HCT116 (cell line): ENCODE measurements at regions not wholly inside any gene's neighbourhood (a gene's known extent, or its start where the extent isn't known, plus 50 kb on each side); places are given as distances from the start of the nearest gene placed in this dataset.

ENCODE experiments used
- ATAC-seq: fragments of 200-7000 bp; cut with Tn5 transposase; 2 replicates; pipeline ENCODE4 v1.9.1; 2020; ENCODE audit warnings: mild to moderate bottlenecking, moderate library complexity
- BruUV-seq: library from RNA; stranded (reverse); fragments of 400-500 nt; replicated peaks from 2 replicates; lab custom pipeline; 2021; lab: Mats Ljungman, UMichigan
- CTCF ChIA-PET: fragments of 300-600 bp; sonication (Branson Sonifier 250); formaldehyde crosslinking; loops from one replicate; lab custom pipeline; 2021; ENCODE audit warnings: antibody characterized with exemption; lab: Charles Lee
- POLR2A ChIA-PET: fragments of 300-600, 350-600 bp; sonication (Branson Sonifier 250); formaldehyde crosslinking; loops from one replicate; lab custom pipeline; 2021; ENCODE audit warnings: antibody characterized with exemption; lab: Charles Lee
- RAD21 ChIA-PET, 2 experiments: fragments of 300-600 bp; sonication (Branson Sonifier 250); formaldehyde crosslinking; loops; one replicate each; lab custom pipeline; 2023; ENCODE audit warnings: low total read pairs in 2 of 2; ENCODE audit not compliant: uncharacterized antibody in 2 of 2, unreplicated experiment in 2 of 2, low non-redundant PET in 1 of 2; lab: Charles Lee
- DNase-seq: peaks from one replicate; pipeline ENCODE4 v3.0.0-alpha.2; 2010; ENCODE audit warnings: low read depth, low spot score
- H2AFZ ChIP-seq: fragments of 200-600 bp; shearing (Covaris generic), sonication (generic); 2 replicates; pipeline ENCODE4 v1.6.1; 2017; ENCODE audit warnings: low read depth, mixed run types, mixed read lengths, antibody characterized with exemption, low read length; ENCODE audit not compliant: poor library complexity, severe bottlenecking
- H3K27ac ChIP-seq: 2 replicates; pipeline ENCODE4 v1.5.1; 2012; ENCODE audit warnings: low read depth, low read length
- H3K27me3 ChIP-seq: fragments of 200-600 bp; sonication (generic); 2 replicates; pipeline ENCODE4 v1.6.1; 2016; ENCODE audit warnings: mixed run types, low read length, mixed read lengths; ENCODE audit not compliant: insufficient read depth
- H3K36me3 ChIP-seq, 2 experiments: fragments of 200-500 bp in 1 of 2; fragments of 200-600 bp in 1 of 2; sonication (Bioruptor generic) in 1 of 2; sonication (generic) in 1 of 2; 2 replicates each; pipeline versions ENCODE4 v1.5.1 to v1.6.1; 2014 to 2016; ENCODE audit warnings: low read length in 2 of 2, inconsistent platforms in 1 of 2, mixed read lengths in 1 of 2, mixed run types in 1 of 2; ENCODE audit not compliant: insufficient read depth in 2 of 2, control insufficient read depth in 1 of 2
- H3K4me1 ChIP-seq, 2 experiments: fragments of 200-600 bp in 1 of 2; sonication (generic) in 1 of 2; 2 replicates each; pipeline versions ENCODE4 v1.5.1 to v1.6.1; 2012 to 2017; ENCODE audit warnings: low read length in 2 of 2, inconsistent platforms in 1 of 2, mild to moderate bottlenecking in 1 of 2, mixed read lengths in 1 of 2, mixed run types in 1 of 2, moderate library complexity in 1 of 2; ENCODE audit not compliant: insufficient read depth in 2 of 2, control insufficient read depth in 1 of 2
- H3K4me2 ChIP-seq: fragments of 200-600 bp; sonication (generic); 2 replicates; pipeline ENCODE4 v1.6.1; 2017; ENCODE audit warnings: mixed run types, low read length, mixed read lengths
- H3K4me3 ChIP-seq, 2 experiments: fragments of 200-600 bp in 1 of 2; sonication (generic) in 1 of 2; replicated peaks in 1 of 2; 2 replicates each; pipeline ENCODE4 v1.5.1; 2011 to 2016; ENCODE audit warnings: low read length in 2 of 2, control low read depth in 1 of 2, low read depth in 1 of 2, mild to moderate bottlenecking in 1 of 2, mixed read lengths in 1 of 2, mixed run types in 1 of 2
- H3K79me2 ChIP-seq: fragments of 200-600 bp; sonication (generic); 2 replicates; pipeline ENCODE4 v1.6.1; 2017; ENCODE audit warnings: mild to moderate bottlenecking, mixed run types, low read length, moderate library complexity, mixed read lengths; ENCODE audit not compliant: insufficient read depth
- H3K9ac ChIP-seq: fragments of 200-600 bp; sonication (generic); 2 replicates; pipeline ENCODE4 v1.6.1; 2016; ENCODE audit warnings: low read length, mixed read lengths
- H3K9me2 ChIP-seq: fragments of 200-600 bp; sonication (generic), shearing (Covaris generic); 2 replicates; pipeline ENCODE4 v1.6.1; 2017; ENCODE audit warnings: mixed run types, mild to moderate bottlenecking, moderate library complexity; ENCODE audit not compliant: insufficient read depth
- H3K9me3 ChIP-seq, 2 experiments: fragments of 200-500 bp in 1 of 2; fragments of 200-600 bp in 1 of 2; sonication (Bioruptor generic) in 1 of 2; sonication (generic) in 1 of 2; 2 replicates each; pipeline ENCODE4 v1.6.1; 2014 to 2017; ENCODE audit warnings: low read length in 2 of 2, mixed read lengths in 2 of 2, inconsistent platforms in 1 of 2, low read depth in 1 of 2, mild to moderate bottlenecking in 1 of 2, mixed run types in 1 of 2, moderate library complexity in 1 of 2; ENCODE audit not compliant: control insufficient read depth in 1 of 2, insufficient read depth in 1 of 2
- H4K20me1 ChIP-seq: fragments of 200-600 bp; sonication (generic), shearing (Covaris generic); 2 replicates; pipeline ENCODE4 v1.6.1; 2017; ENCODE audit warnings: mixed run types, mild to moderate bottlenecking, moderate library complexity; ENCODE audit not compliant: insufficient read depth
- CBX3 ChIP-seq: IDR thresholded peaks from 2 replicates; pipeline ENCODE4 v1.6.1; 2012; ENCODE audit warnings: low read depth
- CEBPB ChIP-seq: IDR thresholded peaks from 2 replicates; pipeline ENCODE4 v1.6.1; 2012; ENCODE audit warnings: low read depth
- CTCF ChIP-seq, 3 experiments: fragments of 200-600 bp in 1 of 3; sonication (generic) in 1 of 3; IDR thresholded peaks in 2 of 3; conservative IDR thresholded peaks in 1 of 3; 2 replicates each; pipeline ENCODE4 v1.5.1; 2012 to 2017; ENCODE audit warnings: low read depth in 2 of 3, low read length in 2 of 3, antibody characterized with exemption in 1 of 3, borderline replicate concordance in 1 of 3, control low read depth in 1 of 3, mild to moderate bottlenecking in 1 of 3, mixed read lengths in 1 of 3, mixed run types in 1 of 3, moderate library complexity in 1 of 3; ENCODE audit not compliant: insufficient read depth in 1 of 3
- EGR1 ChIP-seq: IDR thresholded peaks from 2 replicates; pipeline ENCODE4 v1.6.1; 2012; ENCODE audit warnings: low read depth
- ELF1 ChIP-seq: IDR thresholded peaks from 2 replicates; pipeline ENCODE4 v1.6.1; 2012; ENCODE audit warnings: low read depth, borderline replicate concordance
- EZH2 ChIP-seq: fragments of 200-600 bp; sonication (generic); IDR thresholded peaks from 2 replicates; pipeline ENCODE4 v1.6.1; 2017; ENCODE audit warnings: antibody characterized with exemption, mixed run types
- FOSL1 ChIP-seq: IDR thresholded peaks from 2 replicates; pipeline ENCODE4 v1.6.1; 2012; ENCODE audit warnings: low read depth
- JUND ChIP-seq: IDR thresholded peaks from 2 replicates; pipeline ENCODE4 v1.6.1; 2012
- MAX ChIP-seq: IDR thresholded peaks from 2 replicates; pipeline ENCODE4 v1.6.1; 2012
- RAD21 ChIP-seq: IDR thresholded peaks from 2 replicates; pipeline ENCODE4 v1.6.1; 2012; ENCODE audit warnings: low read depth, mild to moderate bottlenecking
- REST ChIP-seq: IDR thresholded peaks from 2 replicates; pipeline ENCODE4 v1.6.1; 2012; ENCODE audit warnings: low read depth
- SP1 ChIP-seq: IDR thresholded peaks from 2 replicates; pipeline ENCODE4 v1.6.1; 2012; ENCODE audit warnings: low read depth
- SRF ChIP-seq: IDR thresholded peaks from 2 replicates; pipeline ENCODE4 v1.6.1; 2012; ENCODE audit warnings: low read depth
- ZBTB33 ChIP-seq: IDR thresholded peaks from 2 replicates; pipeline ENCODE4 v1.6.1; 2011; ENCODE audit warnings: mild to moderate bottlenecking, low read length, moderate library complexity; ENCODE audit not compliant: insufficient replicate concordance; ENCODE audit errors: extremely low read depth
- ZFX ChIP-seq: fragments of 450-650 bp; IDR thresholded peaks from 2 replicates; pipeline ENCODE4 v1.6.1; 2017
- intact Hi-C: fragments of 100-400 bp; cut with micrococcal nuclease; formaldehyde crosslinking; loops from 2 replicates; pipeline ENCODE4 v1.10.0; 2022

GRCh38 chr22:27531782-27532530, 269.6 kb downstream of the MN1 start:
- Histone ChIP-seq H3K27me3 (no peaks in the 10 kb centered on the region), H3K4me3 (no peak overlapping the region), H3K9me3 (no peaks in the 10 kb centered on the region), H3K4me2 (peak overlapping the region; percentile 40), H3K27ac (no peak overlapping the region), H3K4me1 (peaks cover 5 to 8% of the 10 kb centered on the region in 2 experiments; a peak in 2 of 4 replicates), H3K9me2 (no peaks in the 10 kb centered on the region), H3K9ac (no peak overlapping the region), H2AFZ (no peak overlapping the region), H3K36me3 (no peaks in the 10 kb centered on the region), H4K20me1 (no peaks in the 10 kb centered on the region), H3K79me2 (no peaks in the 10 kb centered on the region)
- no peak for DNase-seq
- POLR2A ChIA-PET = no interaction called here
- TF ChIP-seq SP1 (no peak), EGR1 (no peak), CBX3 (no peak), FOSL1 (no peak), REST (no peak), SRF (no peak), JUND (no peak), CEBPB (no peak), ELF1 (no peak), RAD21 (no peak), CTCF (IDR thresholded peaks at IDR 0.05 in 2 of 3, conservative IDR thresholded peaks at IDR 0.05 in 1 of 3; ENCODE audit: borderline replicate concordance in 1 of 3, insufficient read depth in 1 of 3, low read depth in 2 of 3, low read length in 2 of 3) (no peak), EZH2 (no peak), ZBTB33 (no peak), ZFX (no peak), MAX (no peak)
- intact Hi-C loops = no loop called here
- RAD21 ChIA-PET = no interaction called here
- no TSS peak for BruUV-seq
- no peak for ATAC-seq
- CTCF ChIA-PET = no interaction called here
